ENCODE measurements at regions not wholly inside any gene's neighbourhood (a gene's known extent, or its start where the extent isn't known, plus 50 kb on each side); places are given as distances from the start of the nearest gene placed in this dataset.

- TF ChIP-seq EZH2 (IDR thresholded peaks at IDR 0.05; ENCODE audit: insufficient read depth, poor library complexity, severe bottlenecking) (no peak), EZH2phosphoT487 (IDR thresholded peaks at IDR 0.05; ENCODE audit: insufficient read depth, low read depth) (no peak)
Observed at GRCh38 chr9:2524601-2525000, 97.0 kb upstream of the VLDLR start.

All from GM23248 (cell line).